Activated B cell treated with CpG ODN at 0.5 μM for 24 hours (primary cell): ENCODE measurements at regions not wholly inside any gene's neighbourhood (a gene's known extent, or its start where the extent isn't known, plus 50 kb on each side); places are given as distances from the start of the nearest gene placed in this dataset.

Source experiments
- ATAC-seq: fragments of 200-7000 bp; cut with Tn5 transposase; one replicate; pipeline ENCODE4 v1.10.0; 2021; ENCODE audit warnings: low read depth, mild to moderate bottlenecking, moderate library complexity
- CTCF ChIA-PET: fragments of 350-600 bp; sonication (Branson Sonifier 250); formaldehyde crosslinking; loops from one replicate; lab custom pipeline; 2021; ENCODE audit warnings: antibody characterized with exemption; lab: Charles Lee
- POLR2A ChIA-PET: fragments of 350-600 bp; sonication (Branson Sonifier 250); formaldehyde crosslinking; loops from one replicate; lab custom pipeline; 2021; ENCODE audit warnings: antibody characterized with exemption; lab: Charles Lee
- DNase-seq: peaks from one replicate; pipeline ENCODE4 v3.0.0; 2022
- H3K27ac Mint-ChIP-seq: one replicate; pipeline ENCODE4 v1.8.0; 2020; ENCODE audit warnings: mixed read lengths
- H3K27me3 Mint-ChIP-seq: one replicate; pipeline ENCODE4 v1.8.0; 2021; ENCODE audit warnings: mixed read lengths
- H3K36me3 Mint-ChIP-seq: one replicate; pipeline ENCODE4 v1.8.0; 2021; ENCODE audit warnings: low read depth, mixed read lengths
- H3K4me1 Mint-ChIP-seq: one replicate; pipeline ENCODE4 v1.8.0; 2021; ENCODE audit warnings: mixed read lengths
- H3K4me3 Mint-ChIP-seq: one replicate; pipeline ENCODE4 v1.8.0; 2020; ENCODE audit warnings: mild to moderate bottlenecking, mixed read lengths
- H3K9me3 Mint-ChIP-seq: one replicate; pipeline ENCODE4 v1.8.0; 2020; ENCODE audit warnings: mixed read lengths
- CTCF ChIP-seq: fragments of 200-600 bp; IDR thresholded peaks from one replicate; pipeline ENCODE4 v1.8.0; 2022; ENCODE audit warnings: antibody characterized with exemption, mild to moderate bottlenecking
- intact Hi-C: fragments of 100-400 bp; cut with micrococcal nuclease; formaldehyde crosslinking; loops from one replicate; pipeline ENCODE4 v1.15.1; 2024

DNA sequence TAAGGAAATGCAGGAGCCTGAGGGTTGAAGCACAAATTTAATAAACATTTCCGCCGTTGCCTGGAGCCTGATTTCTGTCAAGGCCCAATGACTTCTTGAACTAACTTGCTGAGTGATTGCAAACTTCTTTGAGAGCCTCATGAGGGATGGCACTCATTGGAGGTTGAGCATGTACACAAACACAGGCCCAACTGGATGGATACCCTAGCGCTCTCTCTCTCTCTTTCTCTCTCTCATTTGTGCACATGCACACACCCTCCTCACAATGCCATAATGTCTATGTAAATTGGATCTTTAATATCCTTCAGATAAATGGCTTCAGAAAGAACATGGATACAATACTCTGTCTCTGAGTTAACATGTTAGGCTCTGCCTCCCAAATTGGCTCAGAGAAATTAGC lies 597.7 kb upstream of the CADM1 start:
- H3K4me1 Mint-ChIP-seq: no peaks in the 10 kb centered on the region
- intact Hi-C loops: no loop called here
- CTCF ChIA-PET: no interaction called here

GRCh38 chr11:116100016-116100415 lies 595.8 kb upstream of the CADM1 start:
- Mint-ChIP-seq H3K27me3 (no peaks in the 10 kb centered on the region), H3K9me3 (no peaks in the 10 kb centered on the region), H3K4me3 (no peak overlapping the region), H3K36me3 (no peaks in the 10 kb centered on the region), H3K27ac (no peak overlapping the region), H3K4me1 (no peaks in the 10 kb centered on the region)
- no peak for TF ChIP-seq CTCF
- ATAC-seq: no peak
- intact Hi-C loops: no loop called here
- no peak for DNase-seq
- ChIA-PET CTCF (no interaction called here), POLR2A (no interaction called here)

More for the DNA sequence above, 597.7 kb upstream of the CADM1 start:
- TF ChIP-seq CTCF: no peak
- no peaks in the 10 kb centered on the region for H3K36me3 Mint-ChIP-seq
- H3K9me3 Mint-ChIP-seq: no peaks in the 10 kb centered on the region
- no peak overlapping the region for H3K4me3 Mint-ChIP-seq
- ATAC-seq (no peak), DNase-seq (no peak)
- no peaks in the 10 kb centered on the region for H3K27me3 Mint-ChIP-seq
- H3K27ac Mint-ChIP-seq: no peak overlapping the region
- POLR2A ChIA-PET: no interaction called here

GRCh38 chr11:116099541-116099940 lies 595.3 kb upstream of the CADM1 start:
- no peaks in the 10 kb centered on the region for H3K4me1 Mint-ChIP-seq
- intact Hi-C loops: no loop called here
- CTCF ChIA-PET: no interaction called here
- no peaks in the 10 kb centered on the region for H3K9me3 Mint-ChIP-seq
- POLR2A ChIA-PET: no interaction called here
- no peak overlapping the region for H3K27ac Mint-ChIP-seq
- DNase-seq: no peak
- TF ChIP-seq CTCF: no peak
- H3K4me3 Mint-ChIP-seq: no peak overlapping the region
- no peak for ATAC-seq
- no peaks in the 10 kb centered on the region for H3K27me3 Mint-ChIP-seq
- H3K36me3 Mint-ChIP-seq: no peaks in the 10 kb centered on the region

DNA sequence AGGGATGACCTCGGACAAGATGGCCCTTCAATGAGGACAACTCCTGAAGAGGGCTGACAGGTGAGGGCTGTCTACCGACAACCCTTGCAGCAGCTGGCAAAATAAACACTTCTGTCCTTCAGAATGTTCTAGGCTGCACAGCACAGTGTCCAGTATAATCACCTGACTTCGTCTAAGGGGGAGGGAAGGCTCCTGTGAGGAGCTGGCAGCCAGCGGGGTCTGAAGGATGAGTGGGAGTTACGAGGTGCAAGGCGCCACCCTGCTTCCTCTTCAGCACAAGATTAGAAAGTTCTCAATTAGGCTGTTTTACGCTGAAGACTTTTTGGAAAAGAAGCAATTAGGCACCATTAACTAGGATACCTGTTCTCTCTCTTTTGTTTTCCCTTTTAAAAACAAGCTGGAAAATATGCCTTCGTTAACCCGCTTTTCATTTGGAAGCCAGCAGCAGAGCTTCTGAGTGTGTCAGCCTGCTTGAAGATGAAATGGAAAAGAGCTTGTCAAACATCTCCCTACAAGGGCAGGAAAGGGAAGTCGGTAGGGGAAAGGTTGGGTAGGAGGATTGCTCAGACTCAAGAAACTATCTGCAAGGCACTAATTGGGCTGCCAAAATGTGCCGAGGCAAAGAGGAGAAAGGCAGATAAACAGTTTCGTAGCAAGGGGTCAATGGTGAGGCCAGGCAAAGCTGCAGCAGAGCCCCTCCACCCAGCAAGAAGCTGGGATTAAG lies 592.2 kb upstream of the CADM1 start:
- ATAC-seq: no peak
- Mint-ChIP-seq H3K36me3 (no peaks in the 10 kb centered on the region), H3K27me3 (no peaks in the 10 kb centered on the region), H3K9me3 (no peaks in the 10 kb centered on the region), H3K4me3 (no peak overlapping the region), H3K4me1 (no peaks in the 10 kb centered on the region), H3K27ac (no peak overlapping the region)
- DNase-seq: no peak
- intact Hi-C loops: no loop called here
- TF ChIP-seq CTCF: no peak
- ChIA-PET POLR2A (no interaction called here), CTCF (no interaction called here)

DNA sequence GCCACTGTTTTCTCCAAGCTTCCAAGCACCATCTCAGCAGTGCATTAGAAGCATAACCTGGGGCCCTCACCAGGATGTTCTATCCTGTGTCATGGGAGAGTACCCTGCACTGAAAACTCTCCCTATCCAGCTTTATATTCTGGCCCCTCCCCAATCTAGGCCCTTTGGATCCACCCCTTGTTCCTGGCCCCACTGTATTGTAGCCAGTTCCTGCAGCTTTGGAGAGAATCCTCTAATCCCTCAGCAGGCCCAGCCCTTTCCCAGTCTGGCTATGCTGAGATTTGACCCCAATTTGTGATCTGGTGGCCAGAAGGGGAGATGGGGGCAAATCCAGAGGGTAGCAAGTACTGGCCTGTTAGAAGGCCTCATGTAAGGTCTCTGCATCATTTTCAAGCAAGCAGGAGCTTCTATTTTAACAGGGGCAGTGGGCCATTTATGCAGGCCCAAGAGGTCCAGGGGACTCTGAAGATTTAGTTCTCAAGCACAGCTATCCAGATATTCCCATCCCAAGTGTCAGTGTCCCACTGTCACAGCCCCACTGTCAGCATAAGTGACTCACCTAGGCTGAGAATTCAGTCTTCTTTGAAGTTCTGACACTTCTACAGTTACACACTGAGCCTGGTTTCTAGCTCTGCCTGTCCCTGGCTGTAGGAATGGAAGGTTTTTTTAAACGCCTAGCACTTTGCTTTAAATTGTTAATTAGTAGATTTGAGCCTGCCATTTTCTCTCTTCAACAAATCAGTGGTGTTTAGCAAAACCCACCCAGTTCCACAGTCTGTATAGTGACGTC lies 589.5 kb upstream of the CADM1 start:
- intact Hi-C loops: no loop called here
- no peak for DNase-seq
- Mint-ChIP-seq H3K4me3 (no peak overlapping the region), H3K9me3 (no peaks in the 10 kb centered on the region), H3K27ac (no peak overlapping the region), H3K27me3 (no peaks in the 10 kb centered on the region), H3K4me1 (no peaks in the 10 kb centered on the region), H3K36me3 (no peaks in the 10 kb centered on the region)
- no peak for ATAC-seq
- TF ChIP-seq CTCF: no peak
- CTCF ChIA-PET: no interaction called here
- POLR2A ChIA-PET: no interaction called here
